HepG2 (cell line): ENCODE measurements at regions not wholly inside any gene's neighbourhood (a gene's known extent, or its start where the extent isn't known, plus 50 kb on each side); places are given as distances from the start of the nearest gene placed in this dataset.

Source experiments
- ATAC-seq: fragments of 200-7000 bp; cut with Tn5 transposase; 3 replicates; pipeline ENCODE4 v1.9.1; 2020; ENCODE audit warnings: mild to moderate bottlenecking, moderate library complexity
- BruUV-seq: library from RNA; stranded (reverse); fragments of 400-500 nt; replicated peaks from 2 replicates; lab custom pipeline; 2021; lab: Mats Ljungman, UMichigan
- CTCF ChIA-PET: fragments of 300-600 bp; formaldehyde crosslinking; extraction: SDS; loops from one replicate; lab custom pipeline; 2021; ENCODE audit warnings: low total read pairs, inconsistent platforms, low intra/inter-chr PET ratio; lab: Yijun Ruan, JAX
- POLR2A ChIA-PET: fragments of 350-600 bp; sonication (Branson Sonifier 250); formaldehyde crosslinking; loops from one replicate; lab custom pipeline; 2020; ENCODE audit warnings: antibody characterized with exemption, inconsistent platforms; lab: Yijun Ruan, JAX
- DNase-seq: peaks from one replicate; pipeline ENCODE4 v3.0.0-alpha.2; 2015; ENCODE audit warnings: low spot score
- FAIRE-seq: peaks from 3 replicates; lab custom pipeline; 2011; peaks lifted over from hg19 to GRCh38; lab: Jason Lieb, UNC
- H2AFZ ChIP-seq: one replicate; pipeline ENCODE4 v1.6.1; 2011; ENCODE audit warnings: low read length, inconsistent platforms
- H3K27ac ChIP-seq: fragments of 300-600 bp; 3 replicates; pipeline ENCODE4 v1.8.0; 2011; ENCODE audit warnings: mixed run types, mild to moderate bottlenecking, mixed read lengths, low read length, inconsistent platforms; ENCODE audit not compliant: insufficient read depth; ENCODE audit errors: extremely low read length
- H3K27me3 ChIP-seq, 2 experiments: fragments of 200-600 bp in 1 of 2; 2 replicates in 1 of 2; 3 replicates in 1 of 2; pipeline versions ENCODE4 v1.6.0 to v1.8.0; 2011; ENCODE audit warnings: low read length in 2 of 2, mild to moderate bottlenecking in 2 of 2, moderate library complexity in 2 of 2, inconsistent platforms in 1 of 2; ENCODE audit not compliant: insufficient read depth in 2 of 2, control insufficient read depth in 1 of 2
- H3K36me3 ChIP-seq, 2 experiments: fragments of 200-600 bp in 1 of 2; replicated peaks in 1 of 2; 2 replicates in 1 of 2; 3 replicates in 1 of 2; pipeline versions ENCODE4 v1.5.1 to v1.8.0; 2011; ENCODE audit warnings: low read length in 2 of 2, inconsistent platforms in 1 of 2; ENCODE audit not compliant: insufficient read depth in 2 of 2, control insufficient read depth in 1 of 2
- H3K4me1 ChIP-seq: 2 replicates; pipeline ENCODE4 v1.5.1; 2012; ENCODE audit warnings: low read length, inconsistent platforms; ENCODE audit not compliant: insufficient read depth
- H3K4me2 ChIP-seq: 2 replicates; pipeline ENCODE4 v1.6.0; 2011; ENCODE audit warnings: low read depth, low read length, inconsistent platforms
- H3K4me3 ChIP-seq, 3 experiments: fragments of 200-600 bp in 1 of 3; sonication (generic), shearing (Covaris generic) in 1 of 3; replicated peaks in 1 of 3; 2 replicates each; pipeline ENCODE4 v1.5.1; 2011 to 2016; ENCODE audit warnings: low read length in 3 of 3, inconsistent platforms in 2 of 3, low read depth in 2 of 3, mild to moderate bottlenecking in 2 of 3, control low read depth in 1 of 3, mixed read lengths in 1 of 3; ENCODE audit not compliant: insufficient read depth in 1 of 3
- H3K79me2 ChIP-seq: one replicate; pipeline ENCODE4 v1.6.1; 2011; ENCODE audit warnings: low read length, inconsistent platforms; ENCODE audit not compliant: insufficient read depth
- H3K9ac ChIP-seq: 2 replicates; pipeline ENCODE4 v1.6.0; 2011; ENCODE audit warnings: mild to moderate bottlenecking, low read depth, low read length, inconsistent platforms; ENCODE audit not compliant: insufficient read depth
- H3K9me3 ChIP-seq: 2 replicates; pipeline ENCODE4 v1.5.1; 2012; ENCODE audit warnings: mild to moderate bottlenecking, low read length
- H4K20me1 ChIP-seq: 2 replicates; pipeline ENCODE4 v1.6.0; 2011; ENCODE audit warnings: inconsistent platforms, mild to moderate bottlenecking, low read length, moderate library complexity; ENCODE audit not compliant: insufficient read depth
- BCL3 ChIP-seq: sonication (generic); formaldehyde crosslinking; IDR thresholded peaks from 2 replicates; pipeline ENCODE4 v1.5.1; 2020; ENCODE audit warnings: mild to moderate bottlenecking, missing genetic modification reagents, moderate library complexity
- DMTF1 ChIP-seq: sonication (generic); formaldehyde crosslinking; IDR thresholded peaks from 2 replicates; pipeline ENCODE4 v1.4.0; 2020; ENCODE audit warnings: mild to moderate bottlenecking, missing genetic modification reagents
- FOXA3 ChIP-seq: IDR thresholded peaks from 2 replicates; pipeline ENCODE4 v1.6.1; 2016; ENCODE audit warnings: missing genetic modification reagents, missing compliant biosample characterization
- GLMP ChIP-seq: sonication (generic); formaldehyde crosslinking; IDR thresholded peaks from 2 replicates; pipeline ENCODE4 v1.9.0; 2021; ENCODE audit warnings: missing genetic modification reagents, mild to moderate bottlenecking, borderline replicate concordance
- KDM1A ChIP-seq: IDR thresholded peaks from 2 replicates; pipeline ENCODE4 v1.6.1; 2016; ENCODE audit warnings: missing compliant biosample characterization
- NFKBIZ ChIP-seq: IDR thresholded peaks from 2 replicates; pipeline ENCODE4 v1.6.1; 2018; ENCODE audit warnings: missing genetic modification reagents, missing compliant biosample characterization
- RBAK ChIP-seq: sonication (generic); formaldehyde crosslinking; IDR thresholded peaks from 2 replicates; pipeline ENCODE4 v1.5.1; 2020; ENCODE audit warnings: mild to moderate bottlenecking, missing genetic modification reagents
- SRSF9 ChIP-seq: fragments of 200-400 bp; formaldehyde crosslinking; IDR thresholded peaks from 2 replicates; pipeline ENCODE4 v1.6.1; 2018; ENCODE audit warnings: borderline replicate concordance, mild to moderate bottlenecking, low read depth, low read length; ENCODE audit not compliant: insufficient read depth, poor library complexity, severe bottlenecking
- THAP9 ChIP-seq: sonication (generic); formaldehyde crosslinking; IDR thresholded peaks from 2 replicates; pipeline ENCODE4; 2020; ENCODE audit warnings: missing genetic modification reagents, mild to moderate bottlenecking, borderline replicate concordance
- ZFP1 ChIP-seq: IDR thresholded peaks from 2 replicates; pipeline ENCODE4 v1.6.1; 2016
- ZNF547 ChIP-seq: sonication (generic); formaldehyde crosslinking; IDR thresholded peaks from 2 replicates; pipeline ENCODE4 v1.5.1; 2020; ENCODE audit warnings: mild to moderate bottlenecking, missing genetic modification reagents
- ZNF644 ChIP-seq: IDR thresholded peaks from 2 replicates; pipeline ENCODE4 v1.6.1; 2016; ENCODE audit warnings: low read depth
- WGBS: methylation state at CpG from one replicate; pipeline ENCODE4 v1.1.6; 2017; ENCODE audit warnings: low lambda C conversion rate; 5-methylcytosine and 5-hydroxymethylcytosine counted together
- in situ Hi-C: cut with HindIII; loops from 2 replicates; pipeline ENCODE4 v1.10.0; 2017; ENCODE audit warnings: low pct_unique_long_range_greater_than_20kb; ENCODE audit not compliant: extremely low pct_ligation_motif_present
- intact Hi-C: fragments of 100-400 bp; cut with micrococcal nuclease; formaldehyde crosslinking; loops from one replicate; pipeline ENCODE4 v1.10.0; 2022; ENCODE audit not compliant: unreplicated experiment

GRCh38 chr7:26042237-26042636 lies 109.8 kb upstream of the NFE2L3 start:
- no TSS peak for BruUV-seq
- Histone ChIP-seq H3K4me3 (no peak overlapping the region), H3K27ac (no peak overlapping the region), H3K9ac (no peak overlapping the region), H4K20me1 (no peaks in the 10 kb centered on the region), H3K4me1 (peaks cover 25% of the 10 kb centered on the region), H2AFZ (no peak overlapping the region), H3K36me3 (no peaks in the 10 kb centered on the region), H3K4me2 (no peak overlapping the region), H3K79me2 (no peaks in the 10 kb centered on the region), H3K9me3 (no peaks in the 10 kb centered on the region), H3K27me3 (peaks cover 0 to 14% of the 10 kb centered on the region in 2 experiments; a peak in 2 of 5 replicates)
- TF ChIP-seq FOXA3: no peak
- no peak for TF ChIP-seq NFKBIZ (CRISPR knock-in tag)
- no peak for TF ChIP-seq ZFP1 (CRISPR knock-in tag)
- no peak for TF ChIP-seq RBAK (CRISPR knock-in tag)
- 62% methylated on average over 6 of the region's 6 CpGs for WGBS
- ATAC-seq (no peak), DNase-seq (no peak), FAIRE-seq (no peak)
- intact Hi-C loops (no loop called here), in situ Hi-C loops (no loop called here)
- ChIA-PET CTCF (no interaction called here), POLR2A (no interaction called here)

GRCh38 chr7:26043801-26044200 lies 108.2 kb upstream of the NFE2L3 start:
- ATAC-seq: no peak
- no peaks in the 10 kb centered on the region for H3K36me3 ChIP-seq
- WGBS: 80% methylated on average over 7 of the region's 7 CpGs
- H3K4me1 ChIP-seq: peaks cover 25% of the 10 kb centered on the region
- no peaks in the 10 kb centered on the region for H4K20me1 ChIP-seq
- CTCF ChIA-PET: no interaction called here
- H3K4me2 ChIP-seq: no peak overlapping the region
- POLR2A ChIA-PET: no interaction called here
- no peaks in the 10 kb centered on the region for H3K9me3 ChIP-seq
- no peak for DNase-seq
- in situ Hi-C loops (no loop called here), intact Hi-C loops (no loop called here)
- peak overlapping the region; percentile 23 for H2AFZ ChIP-seq
- BruUV-seq: no TSS peak
- TF ChIP-seq DMTF1 (CRISPR knock-in tag) (no peak), THAP9 (CRISPR knock-in tag) (no peak), BCL3 (CRISPR knock-in tag) (no peak), ZNF547 (CRISPR knock-in tag) (no peak), ZNF644 (CRISPR knock-in tag) (no peak), SRSF9 (no peak), KDM1A (no peak), GLMP (CRISPR knock-in tag) (no peak)
- no peaks in the 10 kb centered on the region for H3K79me2 ChIP-seq
- no peak for FAIRE-seq
- no peak overlapping the region for H3K4me3 ChIP-seq
- H3K27me3 ChIP-seq: peaks cover 0 to 14% of the 10 kb centered on the region in 2 experiments; a peak in 2 of 5 replicates
- no peak overlapping the region for H3K27ac ChIP-seq
- no peak overlapping the region for H3K9ac ChIP-seq
